Omental fat pad (tissue), 3 donors: ENCODE measurements at regions not wholly inside any gene's neighbourhood (a gene's known extent, or its start where the extent isn't known, plus 50 kb on each side); places are given as distances from the start of the nearest gene placed in this dataset.

Experiments
- ATAC-seq: fragments of 150-250 bp; one replicate; pipeline ENCODE4 v1.9.1; 2016; ENCODE audit warnings: mild to moderate bottlenecking, moderate library complexity; ENCODE audit not compliant: low FRiP score
- DNase-seq: peaks from one replicate; pipeline ENCODE4 v3.0.0-alpha.2; 2019; ENCODE audit warnings: low spot score
- CTCF ChIP-seq, 3 donors: fragments of 450-650 bp; IDR thresholded peaks; one replicate each; pipeline ENCODE4 v1.5.1; 2016 to 2017; ENCODE audit warnings: antibody characterized with exemption in 3 of 3, mild to moderate bottlenecking in 3 of 3, moderate library complexity in 2 of 3

- no peak for DNase-seq
- TF ChIP-seq CTCF (IDR thresholded peaks at IDR 0.05): no peak
- ATAC-seq: no peak
Measured at GRCh38 chr9:116090030-116090770, 63.4 kb upstream of the PAPPA start.

GRCh38 chr9:116094846-116095245, 58.7 kb upstream of the PAPPA start:
- no peak for DNase-seq
- ATAC-seq: no peak
- TF ChIP-seq CTCF (IDR thresholded peaks at IDR 0.05): no peak

GRCh38 chr9:116095403-116095802, 58.2 kb upstream of the PAPPA start:
- DNase-seq (no peak), ATAC-seq (no peak)
- no peak for TF ChIP-seq CTCF (IDR thresholded peaks at IDR 0.05)

GRCh38 chr9:116096046-116096445, 57.5 kb upstream of the PAPPA start:
- no peak for ATAC-seq
- no peak for DNase-seq
- TF ChIP-seq CTCF (IDR thresholded peaks at IDR 0.05): no peak

- no peak for ATAC-seq
- no peak for DNase-seq
- no peak for TF ChIP-seq CTCF (IDR thresholded peaks at IDR 0.05)
Measured at GRCh38 chr9:116096853-116097252, 56.7 kb upstream of the PAPPA start.

- ATAC-seq (no peak), DNase-seq (no peak)
- TF ChIP-seq CTCF (IDR thresholded peaks at IDR 0.05): no peak
Measured at GRCh38 chr9:116098476-116098875, 55.1 kb upstream of the PAPPA start.

GRCh38 chr9:116099821-116100220, 53.8 kb upstream of the PAPPA start:
- no peak for TF ChIP-seq CTCF (IDR thresholded peaks at IDR 0.05)
- ATAC-seq (no peak), DNase-seq (no peak)
